ENCODE measurements at regions not wholly inside any gene's neighbourhood (a gene's known extent, or its start where the extent isn't known, plus 50 kb on each side); places are given as distances from the start of the nearest gene placed in this dataset.

GRCh38 chr3:43856351-43856750 is 165.6 kb downstream of the ABHD5 start:
- Histone ChIP-seq H3K4me1 (ENCODE audit: control insufficient read depth, extremely low read depth, insufficient read depth, low read length) (peaks cover 18% of the 10 kb centered on the region), H3K4me3 (ENCODE audit: control insufficient read depth in 2 of 3, extremely low read depth in 1 of 3, insufficient read depth in 2 of 3, low read depth in 1 of 3, low read length in 3 of 3) (no peak overlapping the region), H3K27ac (ENCODE audit: control insufficient read depth, insufficient read depth, low read length) (no peak overlapping the region), H3K36me3 (ENCODE audit: control insufficient read depth in 2 of 2, extremely low read depth in 1 of 2, insufficient read depth in 2 of 2, low read length in 2 of 2) (no peaks in the 10 kb centered on the region), H2AFZ (ENCODE audit: control insufficient read depth, low read length) (no peak overlapping the region), H3K9ac (ENCODE audit: control insufficient read depth, extremely low read depth, insufficient read depth, low read length) (no peak overlapping the region), H3K9me1 (ENCODE audit: control insufficient read depth, extremely low read depth, insufficient read depth, low read length) (no peaks in the 10 kb centered on the region), H3K79me2 (ENCODE audit: control insufficient read depth, insufficient read depth, low read length) (no peaks in the 10 kb centered on the region), H3K9me3 (ENCODE audit: control insufficient read depth, low read depth, low read length) (no peaks in the 10 kb centered on the region), H4K20me1 (ENCODE audit: control insufficient read depth, extremely low read depth, insufficient read depth, low read length) (no peaks in the 10 kb centered on the region), H3K27me3 (ENCODE audit: control insufficient read depth, extremely low read depth, insufficient read depth, low read length) (no peaks in the 10 kb centered on the region), H3K4me2 (ENCODE audit: control insufficient read depth, extremely low read depth, insufficient read depth, low read depth, low read length) (no peak overlapping the region)
- FAIRE-seq = no peak
- DNase-seq (ENCODE audit: low read depth, low spot score) = no peak
- no peak for TF ChIP-seq EZH2 (IDR thresholded peaks at IDR 0.05; ENCODE audit: low read length)
- no peak for TF ChIP-seq CTCF (optimal IDR thresholded peaks at IDR 0.05 in 1 of 3, IDR thresholded peaks at IDR 0.05 in 1 of 3, conservative IDR thresholded peaks at IDR 0.05 in 1 of 3; ENCODE audit: extremely low read depth in 1 of 3, insufficient read depth in 2 of 3, low read length in 3 of 3)
- dilution Hi-C loops (cut with MboI; ENCODE audit: extremely low pct_ligation_motif_present, low sequenced_read_pairs) = no loop called here

GRCh38 chr3:43856761-43857160 is 166.0 kb downstream of the ABHD5 start:
- DNase-seq (ENCODE audit: low read depth, low spot score) = no peak
- Histone ChIP-seq H2AFZ (ENCODE audit: control insufficient read depth, low read length) (no peak overlapping the region), H3K4me3 (ENCODE audit: control insufficient read depth in 2 of 3, extremely low read depth in 1 of 3, insufficient read depth in 2 of 3, low read depth in 1 of 3, low read length in 3 of 3) (no peak overlapping the region), H3K9me1 (ENCODE audit: control insufficient read depth, extremely low read depth, insufficient read depth, low read length) (no peaks in the 10 kb centered on the region), H3K27ac (ENCODE audit: control insufficient read depth, insufficient read depth, low read length) (no peak overlapping the region), H4K20me1 (ENCODE audit: control insufficient read depth, extremely low read depth, insufficient read depth, low read length) (no peaks in the 10 kb centered on the region), H3K79me2 (ENCODE audit: control insufficient read depth, insufficient read depth, low read length) (no peaks in the 10 kb centered on the region), H3K9me3 (ENCODE audit: control insufficient read depth, low read depth, low read length) (no peaks in the 10 kb centered on the region), H3K9ac (ENCODE audit: control insufficient read depth, extremely low read depth, insufficient read depth, low read length) (no peak overlapping the region), H3K36me3 (ENCODE audit: control insufficient read depth in 2 of 2, extremely low read depth in 1 of 2, insufficient read depth in 2 of 2, low read length in 2 of 2) (no peaks in the 10 kb centered on the region), H3K4me1 (ENCODE audit: control insufficient read depth, extremely low read depth, insufficient read depth, low read length) (peaks cover 18% of the 10 kb centered on the region), H3K27me3 (ENCODE audit: control insufficient read depth, extremely low read depth, insufficient read depth, low read length) (no peaks in the 10 kb centered on the region), H3K4me2 (ENCODE audit: control insufficient read depth, extremely low read depth, insufficient read depth, low read depth, low read length) (no peak overlapping the region)
- FAIRE-seq = no peak
- no peak for TF ChIP-seq EZH2 (IDR thresholded peaks at IDR 0.05; ENCODE audit: low read length)
- TF ChIP-seq CTCF (optimal IDR thresholded peaks at IDR 0.05 in 1 of 3, IDR thresholded peaks at IDR 0.05 in 1 of 3, conservative IDR thresholded peaks at IDR 0.05 in 1 of 3; ENCODE audit: extremely low read depth in 1 of 3, insufficient read depth in 2 of 3, low read length in 3 of 3) = no peak
- dilution Hi-C loops (cut with MboI; ENCODE audit: extremely low pct_ligation_motif_present, low sequenced_read_pairs) = no loop called here

Measured in keratinocyte (primary cell).